OCI-LY1 (cell line): ENCODE measurements at regions not wholly inside any gene's neighbourhood (a gene's known extent, or its start where the extent isn't known, plus 50 kb on each side); places are given as distances from the start of the nearest gene placed in this dataset.

Source experiments
- EZH2 ChIP-seq: fragments of 200-600 bp; sonication (generic), shearing (Covaris generic); IDR thresholded peaks from 2 replicates; pipeline ENCODE4 v1.8.0; 2017; ENCODE audit warnings: borderline replicate concordance, mixed run types, mild to moderate bottlenecking, antibody characterized with exemption, low read length, moderate library complexity, mixed read lengths
- TF ChIP-seq, protein P1 (sequence below): fragments of 200-600 bp; sonication (generic), shearing (Covaris generic); IDR thresholded peaks from 2 replicates; pipeline ENCODE4 v1.5.1; 2017; ENCODE audit warnings: mild to moderate bottlenecking, antibody characterized with exemption, low read length, moderate library complexity, mixed read lengths

- TF ChIP-seq, protein P1, sequence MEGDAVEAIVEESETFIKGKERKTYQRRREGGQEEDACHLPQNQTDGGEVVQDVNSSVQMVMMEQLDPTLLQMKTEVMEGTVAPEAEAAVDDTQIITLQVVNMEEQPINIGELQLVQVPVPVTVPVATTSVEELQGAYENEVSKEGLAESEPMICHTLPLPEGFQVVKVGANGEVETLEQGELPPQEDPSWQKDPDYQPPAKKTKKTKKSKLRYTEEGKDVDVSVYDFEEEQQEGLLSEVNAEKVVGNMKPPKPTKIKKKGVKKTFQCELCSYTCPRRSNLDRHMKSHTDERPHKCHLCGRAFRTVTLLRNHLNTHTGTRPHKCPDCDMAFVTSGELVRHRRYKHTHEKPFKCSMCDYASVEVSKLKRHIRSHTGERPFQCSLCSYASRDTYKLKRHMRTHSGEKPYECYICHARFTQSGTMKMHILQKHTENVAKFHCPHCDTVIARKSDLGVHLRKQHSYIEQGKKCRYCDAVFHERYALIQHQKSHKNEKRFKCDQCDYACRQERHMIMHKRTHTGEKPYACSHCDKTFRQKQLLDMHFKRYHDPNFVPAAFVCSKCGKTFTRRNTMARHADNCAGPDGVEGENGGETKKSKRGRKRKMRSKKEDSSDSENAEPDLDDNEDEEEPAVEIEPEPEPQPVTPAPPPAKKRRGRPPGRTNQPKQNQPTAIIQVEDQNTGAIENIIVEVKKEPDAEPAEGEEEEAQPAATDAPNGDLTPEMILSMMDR: no peak
- no peak for TF ChIP-seq EZH2
These were observed 247.2 kb downstream of the TMEM121 start for GRCh38 chr14:105773584-105773983.
